GM12878 (cell line): ENCODE measurements at regions not wholly inside any gene's neighbourhood (a gene's known extent, or its start where the extent isn't known, plus 50 kb on each side); places are given as distances from the start of the nearest gene placed in this dataset.

Source experiments
- ATAC-seq: fragments of 200-7000 bp; cut with Tn5 transposase; 3 replicates; pipeline ENCODE4 v1.9.1; 2020; ENCODE audit warnings: mild to moderate bottlenecking, moderate library complexity
- BruUV-seq: library from RNA; stranded (reverse); fragments of 400-500 nt; replicated peaks from 2 replicates; lab custom pipeline; 2021; lab: Mats Ljungman, UMichigan
- CTCF ChIA-PET: fragments of 300-600 bp; sonication (Branson Sonifier 250); formaldehyde crosslinking; extraction: SDS; loops from one replicate; lab custom pipeline; 2021; ENCODE audit warnings: inconsistent platforms; lab: Yijun Ruan, JAX
- POLR2A ChIA-PET: fragments of 350-600 bp; formaldehyde crosslinking; extraction: SDS; loops from one replicate; lab custom pipeline; 2021; ENCODE audit warnings: inconsistent platforms; lab: Charles Lee
- RAD21 ChIA-PET: fragments of 300-600 bp; sonication (Branson Sonifier 250); formaldehyde crosslinking; loops from one replicate; lab custom pipeline; 2023; ENCODE audit warnings: antibody characterized with exemption; ENCODE audit not compliant: unreplicated experiment; lab: Charles Lee
- SMC1A ChIA-PET: fragments of 300-600 bp; sonication (Branson Sonifier 250); formaldehyde crosslinking; loops from one replicate; lab custom pipeline; 2023; ENCODE audit not compliant: unreplicated experiment, uncharacterized antibody; lab: Charles Lee
- DNase-seq: peaks from one replicate; pipeline ENCODE4 v3.0.0-alpha.2; 2011; ENCODE audit warnings: low read depth, low spot score
- FAIRE-seq: peaks from 3 replicates; lab custom pipeline; 2011; peaks lifted over from hg19 to GRCh38; lab: Jason Lieb, UNC
- H2AFZ ChIP-seq: 2 replicates; pipeline ENCODE4 v1.6.0; 2011; ENCODE audit warnings: low read depth, low read length, control low read depth; ENCODE audit not compliant: control insufficient read depth
- H3K27ac ChIP-seq: 2 replicates; pipeline ENCODE4 v1.5.1; 2011; ENCODE audit warnings: control low read depth; ENCODE audit not compliant: control insufficient read depth, insufficient read depth
- H3K27me3 ChIP-seq, 2 experiments: replicated peaks in 1 of 2; 2 replicates each; pipeline versions ENCODE4 v1.6.0 to v1.6.1; 2011; ENCODE audit warnings: low read length in 1 of 2; ENCODE audit not compliant: control insufficient read depth in 2 of 2, insufficient read depth in 2 of 2
- H3K36me3 ChIP-seq, 2 experiments: 2 replicates each; pipeline ENCODE4 v1.5.1; 2011; ENCODE audit warnings: low read length in 1 of 2; ENCODE audit not compliant: control insufficient read depth in 2 of 2, insufficient read depth in 2 of 2
- H3K4me1 ChIP-seq: 2 replicates; pipeline ENCODE4 v1.6.1; 2011; ENCODE audit warnings: mild to moderate bottlenecking, low read length, moderate library complexity, mixed read lengths; ENCODE audit not compliant: control insufficient read depth, insufficient read depth
- H3K4me2 ChIP-seq: 2 replicates; pipeline ENCODE4 v1.6.0; 2011; ENCODE audit warnings: control low read depth; ENCODE audit not compliant: control insufficient read depth, insufficient read depth
- H3K4me3 ChIP-seq: fragments of 200-600 bp; sonication (generic); 2 replicates; pipeline ENCODE4 v1.5.1; 2016
- H3K79me2 ChIP-seq: 2 replicates; pipeline ENCODE4 v1.6.0; 2011; ENCODE audit warnings: low read length; ENCODE audit not compliant: control insufficient read depth, insufficient read depth
- H3K9ac ChIP-seq: 2 replicates; pipeline ENCODE4 v1.8.0; 2011; ENCODE audit warnings: low read length, control low read depth, mixed read lengths; ENCODE audit not compliant: control insufficient read depth, insufficient read depth
- H3K9me3 ChIP-seq: replicated peaks from 3 replicates; pipeline ENCODE4 v1.5.1; 2011; ENCODE audit warnings: mild to moderate bottlenecking, low read length; ENCODE audit not compliant: control insufficient read depth, insufficient read depth
- H4K20me1 ChIP-seq: 2 replicates; pipeline ENCODE4 v1.6.0; 2011; ENCODE audit not compliant: control insufficient read depth, insufficient read depth
- ATF3 ChIP-seq: IDR thresholded peaks from 2 replicates; pipeline ENCODE4 v1.6.1; 2011; ENCODE audit warnings: low read depth, mild to moderate bottlenecking, low read length, moderate library complexity, borderline replicate concordance; ENCODE audit errors: extremely low read depth
- BMI1 ChIP-seq: fragments of 450-650 bp; IDR thresholded peaks from 2 replicates; pipeline ENCODE4 v1.6.1; 2016; ENCODE audit warnings: mild to moderate bottlenecking, moderate library complexity, borderline replicate concordance
- CEBPZ ChIP-seq: fragments of 150-350 bp; IDR thresholded peaks from 2 replicates; pipeline ENCODE4 v1.6.1; 2016; ENCODE audit warnings: low read depth, low read length
- PKNOX1 ChIP-seq: fragments of 450-650 bp; IDR thresholded peaks from 2 replicates; pipeline ENCODE4 v1.6.1; 2016; ENCODE audit warnings: mild to moderate bottlenecking
- POLR2A ChIP-seq: IDR thresholded peaks from 2 replicates; pipeline ENCODE4 v1.6.1; 2011; ENCODE audit warnings: low read depth, mild to moderate bottlenecking, low read length
- RELB ChIP-seq: fragments of 450-650 bp; IDR thresholded peaks from 2 replicates; pipeline ENCODE4 v1.6.1; 2017; ENCODE audit warnings: low read depth, mild to moderate bottlenecking, moderate library complexity
- WGBS: methylation state at CpG from one replicate; pipeline ENCODE4 v1.1.6; 2016; ENCODE audit warnings: low lambda C conversion rate; ENCODE audit not compliant: insufficient replicate concordance, insufficient coverage; ENCODE audit errors: missing lambda C conversion rate; 5-methylcytosine and 5-hydroxymethylcytosine counted together
- in situ Hi-C: fragments of 300-500 bp; cut with MboI; formaldehyde crosslinking; loops from 9 replicates; pipeline ENCODE4 v1.14.3; 2018; ENCODE audit warnings: mixed read lengths
- intact Hi-C: fragments of 100-400 bp; cut with micrococcal nuclease; formaldehyde crosslinking; loops from one replicate; pipeline ENCODE4 v1.14.2; 2022; ENCODE audit not compliant: unreplicated experiment

- H3K9ac ChIP-seq: no peak overlapping the region
- no peak overlapping the region for H3K4me2 ChIP-seq
- no peak for ATAC-seq
- no peak for FAIRE-seq
- in situ Hi-C loops (no loop called here), intact Hi-C loops (no loop called here)
- no peak overlapping the region for H3K4me3 ChIP-seq
- H3K27me3 ChIP-seq: no peaks in the 10 kb centered on the region
- H3K9me3 ChIP-seq: no peaks in the 10 kb centered on the region
- no TSS peak for BruUV-seq
- ChIA-PET SMC1A (no interaction called here), POLR2A (no interaction called here), CTCF (no interaction called here), RAD21 (no interaction called here)
- H3K36me3 ChIP-seq: no peaks in the 10 kb centered on the region
- no peak overlapping the region for H3K27ac ChIP-seq
- H3K4me1 ChIP-seq: no peaks in the 10 kb centered on the region
- no peak for DNase-seq
- no peaks in the 10 kb centered on the region for H3K79me2 ChIP-seq
- no peak overlapping the region for H2AFZ ChIP-seq
- 16% methylated on average over 5 of the region's 5 CpGs for WGBS
- TF ChIP-seq RELB (no peak), POLR2A (no peak), CEBPZ (no peak), BMI1 (no peak), ATF3 (no peak), PKNOX1 (no peak)
- no peaks in the 10 kb centered on the region for H4K20me1 ChIP-seq
Observed at GRCh38 chr5:42242881-42243485, 180.3 kb upstream of the GHR start.
